Tibial nerve (tissue), 4 donors: ENCODE measurements at regions not wholly inside any gene's neighbourhood (a gene's known extent, or its start where the extent isn't known, plus 50 kb on each side); places are given as distances from the start of the nearest gene placed in this dataset.
A peak's percentile ranks its signal among the peaks of the same experiment; 100 is the strongest.

Experiments used
- DNase-seq, 2 donors: peaks; one replicate each; pipeline ENCODE4 v3.0.0-alpha.2; 2019; ENCODE audit warnings: low spot score in 2 of 2
- H3K27ac ChIP-seq, 4 donors: fragments of 200-600 bp; sonication (generic) in 3 of 4; one replicate each; pipeline ENCODE4 v1.5.1; 2017 to 2019; ENCODE audit warnings: mild to moderate bottlenecking in 1 of 4
- H3K27me3 ChIP-seq, 2 donors: fragments of 200-600 bp; sonication (generic) in 1 of 2; one replicate each; pipeline versions ENCODE4 v1.5.1 to v1.6.0; 2017 to 2019
- H3K36me3 ChIP-seq, 3 donors: fragments of 200-600 bp; sonication (generic); one replicate each; pipeline ENCODE4 v1.5.1; 2018 to 2019
- H3K4me1 ChIP-seq, 4 donors: fragments of 200-600 bp; sonication (generic) in 3 of 4; one replicate each; pipeline ENCODE4 v1.5.1; 2017 to 2019
- H3K4me3 ChIP-seq, 4 donors: fragments of 200-600 bp; sonication (generic) in 3 of 4; one replicate each; pipeline ENCODE4 v1.5.1; 2017 to 2019; ENCODE audit warnings: mild to moderate bottlenecking in 1 of 4, moderate library complexity in 1 of 4
- H3K9me3 ChIP-seq, 4 donors: fragments of 200-600 bp; sonication (generic) in 3 of 4; one replicate each; pipeline ENCODE4 v1.5.1; 2017 to 2019
- CTCF ChIP-seq, 5 experiments: fragments of 200-600 bp in 3 of 5; fragments of 450-650 bp in 2 of 5; sonication (generic) in 3 of 5; IDR thresholded peaks; one replicate each; pipeline ENCODE4 v1.5.1; 2016 to 2019; ENCODE audit warnings: antibody characterized with exemption in 5 of 5, mild to moderate bottlenecking in 3 of 5, moderate library complexity in 2 of 5
- EP300 ChIP-seq, 2 donors: sonication (generic); formaldehyde crosslinking; IDR thresholded peaks; one replicate each; pipeline ENCODE4 v1.6.1; 2017; ENCODE audit warnings: antibody characterized with exemption in 2 of 2, mild to moderate bottlenecking in 1 of 2
- POLR2A ChIP-seq, 2 donors: fragments of 450-650 bp; IDR thresholded peaks; one replicate each; pipeline ENCODE4 v1.6.1; 2017; ENCODE audit warnings: antibody characterized with exemption in 2 of 2, mild to moderate bottlenecking in 2 of 2, moderate library complexity in 2 of 2
- WGBS, 2 donors: methylation state at CpG; one replicate each; pipeline ENCODE4 v1.1.5; 2018; 5-methylcytosine and 5-hydroxymethylcytosine counted together

DNA sequence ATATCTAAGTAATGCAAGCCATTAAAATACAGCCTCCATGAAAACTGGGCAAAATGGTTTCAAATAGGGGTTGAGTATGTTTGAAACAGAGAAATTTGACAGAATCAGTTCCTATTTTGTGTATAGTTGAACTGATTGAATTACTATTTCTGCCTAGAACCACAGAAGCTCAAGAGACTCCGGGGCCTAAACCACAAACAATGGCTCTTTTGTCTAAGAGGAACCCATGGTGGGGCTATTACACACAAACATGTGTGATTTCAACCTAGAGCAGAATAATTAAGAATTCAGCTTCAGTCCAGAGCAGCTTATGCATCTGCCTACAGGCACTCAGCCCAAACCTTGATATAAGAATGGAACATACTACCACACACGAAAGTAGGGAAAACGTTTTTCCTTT is 171.2 kb upstream of the MPDZ start:
- Histone ChIP-seq H3K4me1 (peaks cover 0 to 30% (median 3%) of the 10 kb centered on the region in 4 donors), H3K9me3 (no peaks in the 10 kb centered on the region), H3K27me3 (no peaks in the 10 kb centered on the region), H3K36me3 (no peaks in the 10 kb centered on the region), H3K4me3 (no peak overlapping the region), H3K27ac (peak overlapping the region in 1 of 4 donors; percentile 30)
- no peak for DNase-seq
- no peak for TF ChIP-seq POLR2A (IDR thresholded peaks at IDR 0.05)
- TF ChIP-seq EP300 (IDR thresholded peaks at IDR 0.05), result no peak
- TF ChIP-seq CTCF (IDR thresholded peaks at IDR 0.05), result no peak
- WGBS, 2 donors, result 38 to 52% methylated on average over 3 of the region's 3 CpGs

DNA sequence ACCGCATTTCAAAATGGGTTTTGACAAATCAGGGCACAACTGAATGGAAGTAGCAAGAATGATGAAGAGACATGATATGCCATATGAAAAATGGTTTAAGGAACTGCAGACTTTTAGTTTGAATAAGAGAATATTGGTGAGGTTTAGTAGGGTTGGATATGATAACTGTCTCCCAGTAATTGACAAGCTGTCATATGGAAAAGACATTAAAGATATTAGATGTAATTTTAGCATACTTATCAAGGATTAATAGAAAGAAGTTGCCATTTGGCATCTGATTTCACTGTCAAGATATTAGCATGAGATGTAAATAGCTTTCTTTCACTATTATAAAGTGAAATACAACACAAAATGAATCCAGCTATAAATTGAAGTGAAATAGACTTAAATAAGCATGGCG is 169.0 kb upstream of the MPDZ start:
- Histone ChIP-seq H3K27ac (no peak overlapping the region), H3K4me1 (peaks cover 0 to 45% (median 3%) of the 10 kb centered on the region in 4 donors), H3K36me3 (no peaks in the 10 kb centered on the region), H3K4me3 (no peak overlapping the region), H3K27me3 (no peaks in the 10 kb centered on the region), H3K9me3 (no peaks in the 10 kb centered on the region)
- 94 to 95% methylated on average over 2 of the region's 2 CpGs for WGBS, 2 donors
- TF ChIP-seq CTCF (IDR thresholded peaks at IDR 0.05), result no peak
- TF ChIP-seq POLR2A (IDR thresholded peaks at IDR 0.05), result no peak
- TF ChIP-seq EP300 (IDR thresholded peaks at IDR 0.05), result no peak
- no peak for DNase-seq

DNA sequence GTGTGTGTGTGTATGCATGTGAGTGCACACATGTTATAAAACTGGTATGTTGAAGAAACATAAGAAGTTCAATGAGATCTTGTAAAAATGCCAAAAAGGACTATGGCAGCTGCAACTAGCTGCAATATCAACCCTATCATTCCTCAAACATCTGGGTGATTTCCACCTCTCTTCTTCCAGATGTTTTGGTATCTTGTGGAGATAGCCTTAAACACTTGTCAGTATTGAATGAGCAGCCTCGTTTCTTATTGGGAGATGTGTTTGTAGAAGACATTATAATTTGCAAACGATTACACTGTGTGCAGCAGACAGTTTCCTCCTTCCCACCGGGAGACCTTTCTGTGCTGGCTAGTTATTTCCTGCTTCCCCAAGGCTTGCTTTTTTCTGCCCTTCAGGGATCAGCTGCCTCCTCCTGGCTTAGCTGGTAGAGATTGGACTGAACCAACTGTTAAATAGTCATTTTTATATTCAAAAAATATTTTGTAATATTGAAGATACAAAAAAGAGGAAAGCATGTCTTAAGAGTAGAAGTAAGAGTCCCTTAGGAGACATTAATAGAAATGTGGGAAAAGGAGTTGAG is 168.4 kb upstream of the MPDZ start:
- no peak for TF ChIP-seq EP300 (IDR thresholded peaks at IDR 0.05)
- TF ChIP-seq POLR2A (IDR thresholded peaks at IDR 0.05), result no peak
- no peak for TF ChIP-seq CTCF (IDR thresholded peaks at IDR 0.05)
- DNase-seq, result no peak
- peaks cover 0 to 50% (median 3%) of the 10 kb centered on the region in 4 donors for H3K4me1 ChIP-seq
- no peak overlapping the region for H3K4me3 ChIP-seq
- H3K27me3 ChIP-seq, result no peaks in the 10 kb centered on the region
- H3K27ac ChIP-seq, result no peak overlapping the region
- H3K9me3 ChIP-seq, result no peaks in the 10 kb centered on the region
- 20 to 24% methylated on average over 3 of the region's 3 CpGs for WGBS, 2 donors
- no peaks in the 10 kb centered on the region for H3K36me3 ChIP-seq

- DNase-seq, result no peak
- Histone ChIP-seq H3K4me1 (peaks cover 0 to 51% (median 3%) of the 10 kb centered on the region in 4 donors), H3K36me3 (no peaks in the 10 kb centered on the region), H3K27me3 (no peaks in the 10 kb centered on the region), H3K27ac (peak overlapping the region in 1 of 4 donors; percentile 26), H3K4me3 (no peak overlapping the region), H3K9me3 (no peaks in the 10 kb centered on the region)
- 47 to 48% methylated on average over 5 of the region's 5 CpGs for WGBS, 2 donors
- TF ChIP-seq EP300 (IDR thresholded peaks at IDR 0.05), result no peak
- TF ChIP-seq POLR2A (IDR thresholded peaks at IDR 0.05), result no peak
- TF ChIP-seq CTCF (IDR thresholded peaks at IDR 0.05), result peak in 2 of 5 experiments; percentile 17 to 38
These were observed 167.7 kb upstream of the MPDZ start for GRCh38 chr9:13446938-13447842.
